ENCODE measurements at regions not wholly inside any gene's neighbourhood (a gene's known extent, or its start where the extent isn't known, plus 50 kb on each side); places are given as distances from the start of the nearest gene placed in this dataset.

- no peak for DNase-seq (ENCODE audit: low read depth in 3 of 3)
These were observed 463.5 kb upstream of the TRIB2 start for GRCh38 chr2:12253167-12253778.

GRCh38 chr2:12254280-12254860 lies 462.4 kb upstream of the TRIB2 start:
- DNase-seq (ENCODE audit: low read depth in 3 of 3) = no peak

GRCh38 chr2:12256206-12256605 lies 460.5 kb upstream of the TRIB2 start:
- DNase-seq (ENCODE audit: low read depth in 3 of 3) = no peak

- DNase-seq (ENCODE audit: low read depth in 3 of 3) = no peak
These were observed 459.3 kb upstream of the TRIB2 start for GRCh38 chr2:12257476-12257875.

DNA sequence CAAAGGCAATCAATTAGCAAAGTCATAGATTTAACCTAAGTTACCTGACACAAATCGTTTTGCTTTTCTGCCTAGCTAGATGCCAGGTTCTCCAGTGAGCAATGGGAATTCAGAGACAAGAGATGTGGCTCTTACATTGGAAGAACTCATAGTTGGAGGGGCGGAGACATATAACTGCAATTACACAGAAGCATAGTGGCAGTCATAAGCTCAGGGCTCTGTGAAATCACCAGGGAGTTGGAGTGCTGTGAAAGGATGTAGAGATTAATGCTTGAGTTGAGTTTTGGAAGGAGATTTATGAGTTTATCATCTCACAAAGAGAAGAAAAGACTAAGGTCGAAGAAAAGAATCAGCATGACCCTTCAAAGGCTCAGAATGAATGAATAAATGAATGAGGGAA lies 457.2 kb upstream of the TRIB2 start:
- no peak for DNase-seq (ENCODE audit: low read depth in 3 of 3)

GRCh38 chr2:12261986-12262680 lies 454.6 kb upstream of the TRIB2 start:
- no peak for DNase-seq (ENCODE audit: low read depth in 3 of 3)

DNA sequence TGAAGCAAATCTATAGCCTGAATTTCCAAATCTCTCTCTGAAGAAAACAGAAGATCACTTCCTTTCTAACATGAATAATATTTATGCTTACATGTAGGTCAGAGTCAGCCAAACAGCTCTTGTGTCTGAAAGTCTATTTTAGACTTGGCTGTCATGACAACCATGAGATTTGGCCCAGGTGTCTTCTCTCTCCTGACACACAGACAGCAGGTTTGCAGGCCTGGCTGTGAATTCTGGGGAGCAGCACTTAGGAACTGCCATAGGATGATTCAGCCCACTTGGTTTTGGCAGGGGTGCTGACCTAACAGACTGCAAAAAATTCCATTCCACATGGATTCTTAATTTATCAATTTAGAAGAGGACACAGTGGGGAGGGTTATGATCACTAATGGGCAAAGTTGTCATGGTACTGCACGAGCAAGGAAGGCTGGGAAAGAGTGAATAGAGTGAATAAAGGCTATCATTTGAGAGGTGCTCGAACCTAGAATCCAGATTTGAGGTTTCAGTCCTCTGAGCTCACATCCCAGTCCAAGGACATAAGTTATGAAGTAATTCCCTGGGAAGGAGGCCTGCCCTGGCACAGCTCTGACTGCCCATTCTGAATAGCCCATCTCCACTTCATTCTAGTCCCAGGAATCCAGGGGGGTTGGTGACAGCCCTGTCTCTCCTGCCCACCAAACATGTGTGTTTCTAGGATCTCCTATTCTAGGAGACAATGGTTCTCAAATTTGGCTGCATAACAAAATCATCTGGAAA lies 453.9 kb upstream of the TRIB2 start:
- DNase-seq (ENCODE audit: low read depth in 3 of 3) = no peak

DNA sequence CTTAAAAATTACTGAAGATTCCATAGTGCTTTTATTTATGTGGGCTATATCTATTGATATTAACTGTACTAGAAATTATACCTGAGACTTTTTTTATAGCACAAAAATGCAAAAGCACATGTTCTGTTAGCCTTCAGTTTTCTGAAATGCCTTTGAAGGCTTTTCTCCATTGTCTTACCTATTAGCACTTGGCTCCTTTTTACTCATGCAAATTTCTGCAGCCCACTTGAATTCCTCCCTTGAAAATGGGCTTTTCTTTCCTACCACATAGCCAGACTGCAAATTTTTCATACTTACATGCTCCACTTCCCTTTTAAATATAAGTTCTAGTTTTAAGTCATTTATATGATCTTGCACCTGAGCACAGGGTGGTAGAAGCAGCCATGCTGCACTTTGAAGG lies 453.0 kb upstream of the TRIB2 start:
- no peak for DNase-seq (ENCODE audit: low read depth in 3 of 3)

- DNase-seq (ENCODE audit: low read depth in 3 of 3) = no peak
These were observed 452.6 kb upstream of the TRIB2 start for GRCh38 chr2:12264146-12264545.

DNA sequence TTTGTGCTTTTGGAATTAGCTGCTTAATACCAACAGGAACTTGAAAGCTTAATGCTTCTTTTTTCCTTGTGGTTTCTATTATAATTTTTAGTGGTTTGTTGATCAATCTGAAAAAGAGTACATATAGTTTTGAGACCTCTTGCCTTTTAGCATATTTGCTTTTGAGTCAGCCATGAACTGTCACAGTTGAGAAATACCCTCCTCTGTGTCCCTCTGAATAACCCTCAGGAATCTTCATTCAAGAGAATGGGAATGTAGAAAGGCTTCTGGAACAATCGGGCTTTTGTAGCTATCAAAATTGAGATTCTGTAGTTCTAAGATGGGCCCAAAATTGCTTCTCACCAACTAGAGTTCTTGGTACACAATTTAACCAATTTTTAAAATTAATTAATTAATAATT lies 451.1 kb upstream of the TRIB2 start:
- DNase-seq (ENCODE audit: low read depth in 3 of 3) = no peak

- no peak for DNase-seq (ENCODE audit: low read depth in 3 of 3)
These were observed 449.7 kb upstream of the TRIB2 start for GRCh38 chr2:12267042-12267441.

DNA sequence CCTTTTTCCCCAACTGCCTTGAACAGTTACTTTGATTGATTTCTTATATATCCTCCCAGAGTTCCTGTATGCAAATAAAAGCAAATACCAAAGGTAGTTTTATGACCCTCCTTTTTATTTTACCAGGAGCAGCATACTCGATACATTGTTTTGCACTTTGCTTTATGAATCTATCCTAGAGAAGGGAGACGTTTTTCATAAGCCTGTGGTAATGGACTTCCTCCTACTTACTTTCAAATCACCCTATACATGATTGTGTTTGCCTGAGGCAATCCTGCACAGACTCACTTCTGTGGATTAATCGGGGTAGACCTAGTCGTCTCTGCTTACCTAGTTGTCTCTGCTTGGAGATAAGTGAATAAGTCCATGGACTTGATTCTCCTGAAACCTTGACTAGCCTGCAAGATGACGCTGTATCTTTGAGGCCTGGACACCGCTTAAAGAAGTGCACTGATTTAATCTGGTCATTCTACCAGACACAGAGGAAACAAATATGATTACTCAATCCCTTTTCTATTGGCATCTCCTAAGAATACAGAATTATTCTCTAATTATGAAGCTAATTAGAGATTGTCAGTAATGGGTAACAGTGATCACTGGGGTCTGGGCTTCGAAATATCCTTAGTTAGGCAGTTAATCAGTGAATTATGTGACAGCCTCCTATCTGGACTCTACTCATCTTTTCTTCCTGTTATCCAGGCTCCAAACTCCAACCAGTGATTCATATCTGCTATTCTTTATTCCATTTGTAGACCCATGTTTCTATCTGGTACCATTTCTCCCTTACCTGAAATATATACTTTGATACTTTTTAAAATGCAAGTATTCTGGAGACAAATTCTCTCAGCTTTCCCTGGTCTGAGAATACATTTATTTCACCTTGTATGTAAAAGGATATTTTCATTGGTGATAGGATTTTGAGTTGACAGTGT lies 447.4 kb upstream of the TRIB2 start:
- no peak for DNase-seq (ENCODE audit: low read depth in 3 of 3)

GRCh38 chr2:12270876-12271588 lies 445.7 kb upstream of the TRIB2 start:
- no peak for DNase-seq (ENCODE audit: low read depth in 3 of 3)

DNA sequence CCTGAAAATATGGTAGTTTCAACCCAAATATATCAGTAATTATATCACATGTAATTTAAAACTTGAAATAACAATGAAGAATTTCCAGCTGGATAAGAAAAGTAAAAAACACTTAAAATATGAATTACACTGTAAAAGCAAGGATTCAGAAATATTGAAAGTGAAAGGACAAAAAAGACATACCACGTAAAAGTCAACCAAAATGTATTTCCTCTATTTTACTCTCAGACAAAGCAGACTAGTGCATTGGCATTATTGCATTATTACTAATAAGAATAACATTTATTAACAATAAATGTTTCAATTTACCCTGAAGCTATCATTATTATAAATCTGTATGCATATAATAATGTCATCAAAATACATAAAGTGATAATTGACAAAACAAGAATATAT lies 445.1 kb upstream of the TRIB2 start:
- DNase-seq (ENCODE audit: low read depth in 3 of 3) = no peak

DNA sequence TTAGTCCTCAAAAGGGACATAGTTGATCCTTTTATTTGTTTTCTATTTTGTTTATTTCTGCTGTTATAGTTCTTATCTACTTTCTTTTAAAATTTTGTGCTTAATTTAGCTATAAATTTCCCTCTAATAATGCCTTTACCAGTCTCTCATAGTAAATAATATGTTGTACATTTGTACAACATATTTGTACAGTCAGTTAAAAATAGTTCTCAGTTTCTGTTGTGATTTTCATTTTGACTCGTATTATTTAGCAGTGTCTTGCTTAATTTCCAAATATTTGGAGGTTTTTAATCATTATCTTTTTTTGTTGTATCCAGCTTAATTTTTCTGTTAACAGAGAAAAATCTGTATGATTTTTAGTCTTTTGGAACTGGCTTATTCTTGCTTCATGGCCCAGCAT lies 443.6 kb upstream of the TRIB2 start:
- DNase-seq (ENCODE audit: low read depth in 3 of 3) = no peak

GRCh38 chr2:12274591-12274990 lies 442.1 kb upstream of the TRIB2 start:
- DNase-seq (ENCODE audit: low read depth in 3 of 3) = no peak

- DNase-seq (ENCODE audit: low read depth in 3 of 3) = no peak
These were observed 439.3 kb upstream of the TRIB2 start for GRCh38 chr2:12277241-12278034.

DNA sequence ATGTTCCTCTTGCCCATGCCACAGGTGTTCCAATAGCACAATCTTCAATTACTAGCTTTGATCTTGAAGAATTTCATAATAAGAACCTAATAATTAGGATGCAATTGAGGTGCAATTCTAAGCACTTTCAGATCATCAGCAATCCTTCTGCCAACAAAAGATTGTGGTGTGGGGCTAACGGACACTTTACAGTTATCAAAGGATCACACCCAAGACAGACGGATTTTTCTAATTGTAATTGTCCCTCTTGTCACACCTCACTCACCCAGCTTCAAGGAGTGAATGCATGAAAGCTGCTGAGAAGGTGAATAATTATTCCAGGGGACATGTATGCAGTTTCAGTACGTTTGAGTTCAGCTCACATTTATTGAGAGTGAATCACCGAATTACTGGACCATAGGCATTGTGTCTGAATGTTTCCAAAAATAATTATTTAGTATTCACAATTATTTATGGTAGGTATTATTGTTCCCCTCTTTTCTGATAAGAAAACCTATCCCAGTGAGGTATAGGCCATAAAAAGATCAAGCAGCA lies 438.5 kb upstream of the TRIB2 start:
- DNase-seq (ENCODE audit: low read depth in 3 of 3) = no peak

GRCh38 chr2:12282780-12283695 lies 433.7 kb upstream of the TRIB2 start:
- DNase-seq (ENCODE audit: low read depth in 3 of 3) = no peak
